SK-N-DZ (cell line): ENCODE measurements at regions not wholly inside any gene's neighbourhood (a gene's known extent, or its start where the extent isn't known, plus 50 kb on each side); places are given as distances from the start of the nearest gene placed in this dataset.

Experiments
- DNase-seq: peaks from one replicate; pipeline ENCODE4 v3.0.0-alpha.2; 2015; ENCODE audit warnings: low spot score

- DNase-seq: no peak
Observed at GRCh38 chr3:72461787-72462186, 386.5 kb downstream of the SHQ1 start.

GRCh38 chr3:72460205-72461174 lies 387.8 kb downstream of the SHQ1 start:
- no peak for DNase-seq

DNA sequence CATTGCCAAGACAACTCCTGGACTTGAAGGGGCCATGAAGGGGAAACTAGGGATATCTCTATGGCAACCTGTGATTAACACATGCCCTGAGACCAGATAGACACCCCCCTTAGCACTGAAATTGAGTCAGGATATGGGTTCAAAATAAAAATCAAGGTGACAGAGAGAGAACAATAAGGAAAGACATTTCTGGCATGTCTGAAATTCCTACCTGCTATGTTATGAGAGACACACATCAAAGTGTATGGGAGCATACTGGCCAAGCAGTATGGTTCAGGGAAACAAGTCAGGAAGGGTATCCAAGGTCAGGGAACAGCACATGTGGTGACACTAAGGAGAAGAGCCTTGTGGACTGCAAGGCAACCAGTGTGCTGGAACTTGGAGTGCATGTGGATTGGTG lies 388.7 kb downstream of the SHQ1 start:
- DNase-seq: no peak

GRCh38 chr3:72458375-72458774 lies 389.9 kb downstream of the SHQ1 start:
- DNase-seq: no peak

GRCh38 chr3:72454441-72454840 lies 393.8 kb downstream of the SHQ1 start:
- no peak for DNase-seq

DNA sequence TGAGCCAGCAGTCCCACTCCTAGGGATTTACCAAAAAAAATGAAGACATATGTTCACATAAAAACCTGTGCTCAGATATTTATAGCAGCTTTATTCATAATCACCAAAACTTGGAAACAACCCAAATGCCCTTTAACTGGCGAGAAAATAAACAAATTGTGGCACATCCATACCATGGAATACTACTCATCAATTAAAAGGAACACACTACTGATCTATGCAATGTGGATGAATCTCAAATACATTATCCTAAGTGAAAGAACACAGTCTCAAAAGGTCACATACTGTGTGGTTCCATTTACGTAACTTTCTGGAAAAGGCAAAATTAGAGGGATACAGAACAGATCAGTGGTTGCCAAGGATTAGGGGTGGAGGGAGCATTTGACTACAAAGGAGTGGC lies 394.5 kb downstream of the SHQ1 start:
- no peak for DNase-seq

GRCh38 chr3:72452745-72453144 lies 395.5 kb downstream of the SHQ1 start:
- DNase-seq: no peak

DNA sequence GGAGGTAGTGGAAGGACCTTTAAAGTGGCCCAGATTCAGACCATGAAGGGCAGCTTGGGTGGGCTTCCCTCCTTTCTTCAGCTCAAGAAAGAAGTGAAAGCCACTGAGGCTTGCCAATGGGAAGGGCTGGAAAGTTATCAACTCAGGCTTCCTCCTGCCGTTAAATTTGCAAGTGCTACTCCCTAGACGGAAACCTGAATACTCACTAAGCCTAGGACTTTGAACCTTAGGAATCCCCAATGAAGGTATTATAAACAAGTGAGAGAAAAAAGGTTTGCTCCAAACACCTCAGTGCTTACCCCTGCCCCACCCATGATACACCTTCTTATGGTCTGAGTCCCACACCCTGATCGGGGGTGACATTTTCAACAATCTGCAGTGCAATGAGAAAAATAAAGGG lies 396.4 kb downstream of the SHQ1 start:
- DNase-seq: no peak

GRCh38 chr3:72449551-72449950 lies 398.7 kb downstream of the SHQ1 start:
- DNase-seq: no peak

DNA sequence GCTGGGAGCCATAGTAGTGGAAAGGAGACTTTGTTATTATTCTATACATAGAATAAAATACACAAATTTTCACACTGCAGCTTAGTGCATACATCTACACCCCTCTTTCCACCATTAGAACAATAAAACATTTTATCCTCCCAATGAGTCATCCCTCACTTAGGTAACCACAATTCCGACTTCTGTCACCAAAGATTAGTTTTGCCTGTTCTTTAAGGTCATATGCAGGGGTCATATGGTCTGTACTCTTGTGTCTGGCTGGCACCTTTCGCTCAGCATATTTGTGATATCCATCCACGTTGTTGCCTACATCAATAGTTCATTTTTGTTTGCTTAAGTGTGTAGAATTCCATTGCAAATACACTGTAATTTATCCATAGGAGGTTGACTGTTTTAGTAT lies 399.4 kb downstream of the SHQ1 start:
- no peak for DNase-seq

DNA sequence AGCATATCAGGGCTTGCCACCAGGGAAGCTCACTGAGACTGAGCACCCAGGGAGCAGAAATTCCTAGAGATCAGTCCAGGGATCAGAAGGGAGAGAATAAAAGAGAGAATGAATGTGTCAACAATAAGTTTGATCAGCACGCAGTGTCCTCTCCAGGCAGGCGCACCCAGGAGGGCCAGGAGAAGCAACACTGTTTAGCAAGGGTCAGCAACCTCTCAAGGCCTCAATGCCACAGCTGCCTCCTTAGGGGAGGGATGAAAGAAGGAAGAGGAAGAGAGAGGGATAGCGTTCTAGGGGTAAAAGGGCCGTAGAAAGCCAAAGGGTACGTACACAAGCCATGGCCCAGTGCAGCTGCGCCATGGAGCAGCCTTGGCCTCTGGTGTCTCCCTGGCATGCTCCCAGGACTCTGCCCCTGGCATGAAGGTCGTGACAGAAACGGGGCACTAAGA lies 399.8 kb downstream of the SHQ1 start:
- DNase-seq: no peak

DNA sequence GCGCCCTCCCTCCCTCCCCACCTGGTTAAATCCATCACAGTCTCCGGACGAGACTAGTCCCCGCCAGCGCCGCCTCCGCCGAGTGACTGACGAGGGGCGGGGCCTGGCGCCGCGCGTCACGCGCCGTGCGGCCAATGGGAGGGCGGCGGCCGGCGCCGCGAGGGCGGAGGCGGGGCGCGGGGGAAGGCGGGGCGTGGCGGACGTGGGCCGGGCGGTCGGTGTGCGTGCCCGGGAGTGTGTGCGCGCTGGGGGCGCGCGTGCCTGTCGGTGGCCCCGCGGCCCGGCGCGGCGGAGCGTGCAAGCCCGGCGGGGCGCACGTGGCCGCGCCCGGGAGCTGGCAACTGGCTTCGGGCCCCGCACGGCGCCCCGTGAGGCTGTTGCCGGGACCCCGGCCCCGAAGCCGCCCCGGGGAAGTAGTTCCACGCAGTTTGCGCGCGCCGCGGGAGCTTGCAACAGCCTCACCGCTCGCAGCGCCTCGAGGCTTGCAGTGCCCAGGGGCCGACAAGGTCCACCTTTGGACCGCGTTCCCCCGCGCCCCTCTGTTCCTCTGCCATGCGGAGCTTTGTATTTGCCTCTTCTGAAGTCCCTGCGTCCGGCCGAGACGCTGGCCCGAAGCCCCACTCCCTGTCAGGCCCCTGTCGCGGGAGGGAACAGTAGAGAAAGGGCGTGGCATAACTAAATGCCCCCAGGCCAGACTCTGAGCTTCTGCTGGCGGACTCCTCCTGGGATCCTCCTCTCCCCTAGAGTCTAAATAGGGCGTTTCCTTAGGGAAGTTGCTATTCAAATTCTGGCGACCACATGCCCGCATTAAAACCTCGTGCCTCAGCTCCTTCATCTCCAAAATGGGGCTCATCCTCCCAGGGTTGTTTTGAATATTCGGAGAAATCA lies 400.9 kb downstream of the SHQ1 start:
- peak; percentile 71 for DNase-seq

DNA sequence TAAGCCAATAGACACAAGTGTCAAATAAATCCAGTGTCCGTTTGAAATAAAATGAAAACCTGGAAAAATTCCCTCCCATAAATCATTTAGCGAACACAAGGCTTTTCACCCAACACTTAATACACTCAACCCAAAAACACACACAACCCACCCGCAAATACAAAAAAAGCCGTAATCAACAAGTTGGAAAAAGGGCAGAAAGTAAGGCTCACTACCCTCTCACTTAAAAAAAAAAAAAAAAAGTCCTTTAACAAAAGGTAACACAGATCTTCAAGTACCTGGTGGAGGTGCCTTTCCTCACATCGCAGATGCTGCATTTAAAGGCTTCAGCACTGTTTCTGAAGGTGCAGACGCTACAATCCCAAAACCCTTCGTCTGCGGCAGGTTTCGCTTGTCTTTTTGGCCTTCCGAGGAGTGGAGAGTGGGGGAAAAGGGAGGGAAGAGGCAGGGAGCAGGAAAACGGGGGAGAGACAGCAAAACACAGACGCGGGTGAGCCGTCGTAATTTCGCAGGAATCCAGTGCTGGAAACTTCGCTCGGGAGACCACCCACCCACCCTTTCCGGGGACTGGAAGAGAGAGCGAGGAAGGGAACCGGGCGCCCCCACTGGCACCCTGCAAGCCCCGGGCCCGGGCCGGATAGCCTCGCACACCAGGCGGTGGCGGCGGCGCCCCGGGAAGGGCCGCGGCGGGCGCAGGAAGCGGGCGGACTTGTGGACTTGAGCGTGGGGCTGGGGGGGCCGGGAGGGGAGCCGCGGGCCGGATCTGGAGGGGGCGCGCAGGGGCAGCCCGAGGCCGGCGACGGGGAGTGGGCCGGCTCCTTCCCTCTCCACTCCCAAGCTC lies 401.8 kb downstream of the SHQ1 start, which contains the start of gene RYBP:
Gene RYBP, minus strand, starts transcription at position 404 of the 841 bp plus-strand sequence.
- DNase-seq: peak; percentile 43

GRCh38 chr3:72445827-72446217 lies 402.4 kb downstream of the SHQ1 start:
- no peak for DNase-seq

- no peak for DNase-seq
Observed at GRCh38 chr3:72444656-72445223, 403.5 kb downstream of the SHQ1 start.

DNA sequence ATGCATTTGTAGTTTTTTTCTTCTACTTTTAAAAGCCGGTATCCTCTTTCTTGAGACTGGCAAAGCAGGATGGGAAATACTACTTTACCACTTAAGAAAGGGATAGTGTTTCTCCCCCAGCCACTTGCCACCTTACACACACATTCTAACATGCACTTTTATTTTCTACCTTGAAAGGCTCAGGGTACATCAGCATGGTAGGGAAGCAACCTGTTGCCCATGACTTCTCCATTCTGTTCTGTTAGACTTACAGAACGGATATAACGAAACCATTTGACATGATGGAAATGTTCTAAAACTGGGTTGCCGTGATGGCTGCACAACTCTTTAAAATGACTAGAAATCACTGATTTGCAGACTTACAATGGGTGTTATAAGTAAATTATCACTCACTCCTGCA lies 405.5 kb downstream of the SHQ1 start:
- no peak for DNase-seq

- DNase-seq: no peak
Observed at GRCh38 chr3:72441284-72441994, 406.8 kb downstream of the SHQ1 start.

DNA sequence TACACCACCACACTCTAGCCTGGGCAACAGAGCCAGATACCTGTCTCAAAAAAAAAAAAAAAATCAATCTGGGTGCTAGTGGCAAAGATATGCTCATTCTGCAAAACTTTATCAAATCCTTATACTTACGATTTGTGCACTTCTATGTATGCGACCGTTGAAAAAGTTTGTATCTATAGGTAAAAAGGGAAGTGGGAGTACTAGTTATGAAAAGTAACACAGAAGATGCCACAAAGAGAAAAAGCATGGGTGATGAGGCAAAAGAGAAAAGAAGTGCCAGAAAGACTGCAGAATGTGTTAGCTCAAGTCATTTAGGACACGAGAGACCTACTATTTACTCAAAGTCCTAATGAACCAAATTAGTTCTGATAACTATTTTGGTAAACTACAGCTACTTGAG lies 407.8 kb downstream of the SHQ1 start:
- no peak for DNase-seq

DNA sequence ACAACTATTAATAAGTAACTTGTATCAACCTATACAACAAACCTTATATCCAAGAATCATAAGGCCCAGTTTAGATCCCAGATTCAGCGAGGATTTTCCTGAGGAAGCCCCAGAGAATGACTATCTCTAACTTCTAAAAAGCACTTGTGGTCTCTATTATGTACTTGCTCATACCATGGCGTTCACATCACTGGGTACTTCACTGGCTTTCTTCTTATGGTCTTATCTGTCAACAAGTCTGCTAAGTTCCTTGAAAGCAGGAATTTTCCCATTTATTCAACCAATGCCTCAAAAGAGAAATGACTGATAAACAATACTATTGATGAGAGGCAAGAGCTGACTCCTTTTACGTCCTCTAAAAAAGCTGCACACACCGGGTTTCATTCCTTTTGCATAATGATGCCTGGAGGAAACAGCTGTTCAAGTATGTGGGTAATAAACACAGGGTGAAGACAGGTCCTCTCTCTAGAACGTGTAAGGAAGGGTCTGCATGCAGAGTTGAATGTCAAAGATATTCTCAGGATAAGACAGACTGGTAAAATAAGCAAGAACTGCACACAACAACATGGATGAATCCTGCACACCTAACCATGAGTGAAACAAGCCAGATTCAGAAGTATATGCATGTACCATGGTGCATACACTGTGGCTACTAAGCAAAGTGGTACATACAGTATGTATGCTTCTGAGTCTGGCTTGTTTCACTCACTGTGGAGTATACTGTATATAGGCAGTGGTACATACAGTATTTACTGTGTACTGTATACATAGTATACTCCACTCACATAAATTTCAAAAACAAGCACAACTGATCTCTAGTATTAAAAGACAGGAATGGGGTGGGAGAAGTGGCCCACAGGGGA lies 408.7 kb downstream of the SHQ1 start:
- DNase-seq: no peak
